ENCODE measurements at regions not wholly inside any gene's neighbourhood (a gene's known extent, or its start where the extent isn't known, plus 50 kb on each side); places are given as distances from the start of the nearest gene placed in this dataset.

DNA sequence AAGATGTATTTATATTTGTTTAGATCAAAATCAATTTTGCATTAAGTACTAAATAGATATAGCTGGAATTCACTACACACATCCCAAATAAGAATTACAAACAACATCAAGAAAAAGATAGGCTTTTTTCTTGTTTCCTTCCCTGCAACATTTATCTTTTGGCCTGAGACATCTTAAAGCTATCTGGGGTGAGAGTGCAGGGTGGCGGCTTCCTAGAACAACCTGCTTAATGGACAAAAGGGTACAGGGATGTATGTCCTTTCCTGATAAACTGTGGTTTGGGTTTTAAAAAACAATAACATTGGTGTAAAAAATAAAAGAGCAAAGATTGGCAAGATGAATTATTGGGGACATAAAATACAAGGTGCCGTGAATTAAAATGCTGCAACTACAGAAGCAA is 54.4 kb downstream of the EPRS1 start:
- Histone ChIP-seq H3K36me3 (ENCODE audit: control insufficient read depth in 2 of 2, extremely low read depth in 1 of 2, insufficient read depth in 2 of 2, low read length in 2 of 2) (peaks cover 4 to 5% of the 10 kb centered on the region in 2 experiments), H3K9me1 (replicated peaks; ENCODE audit: control insufficient read depth, extremely low read depth, insufficient read depth, low read length) (no peaks in the 10 kb centered on the region), H3K27ac (ENCODE audit: insufficient read depth, low read depth, low read length) (no peak overlapping the region), H3K4me2 (ENCODE audit: insufficient read depth, low read length) (no peak overlapping the region), H3K79me2 (ENCODE audit: control insufficient read depth, insufficient read depth, low read length) (no peaks in the 10 kb centered on the region), H3K9ac (replicated peaks; ENCODE audit: extremely low read depth, insufficient read depth, low read length) (no peak overlapping the region), H3K27me3 (ENCODE audit: control insufficient read depth in 2 of 2, insufficient read depth in 2 of 2, low read length in 2 of 2) (no peaks in the 10 kb centered on the region), H3K9me3 (replicated peaks; ENCODE audit: control insufficient read depth, insufficient read depth, low read length) (no peaks in the 10 kb centered on the region), H2AFZ (ENCODE audit: low read depth, low read length) (no peak overlapping the region), H3K4me3 (replicated peaks in 1 of 3; ENCODE audit: insufficient read depth in 1 of 3, low read depth in 1 of 3, low read length in 3 of 3) (no peak overlapping the region), H3K4me1 (ENCODE audit: control insufficient read depth, extremely low read depth, insufficient read depth, low read length) (no peaks in the 10 kb centered on the region), H4K20me1 (replicated peaks; ENCODE audit: control insufficient read depth, extremely low read depth, insufficient read depth, low read length) (no peaks in the 10 kb centered on the region)
- TF ChIP-seq POLR2A (IDR thresholded peaks at IDR 0.05; ENCODE audit: low read depth, low read length): no peak
- no peak for TF ChIP-seq EZH2 (IDR thresholded peaks at IDR 0.05; ENCODE audit: borderline replicate concordance, low read depth, low read length, severe bottlenecking)
- no peak for TF ChIP-seq FOS (IDR thresholded peaks at IDR 0.05; ENCODE audit: borderline replicate concordance, insufficient read depth, low read length)
- no peak for DNase-seq (ENCODE audit: low read depth, low spot score)
- intact Hi-C loops (cut with micrococcal nuclease): loop anchor here (1.0 to 10.0 kb wide), 6 partner anchors 133 to 785 kb away; no protein-coding TSS in a partner anchor
- POLR2A ChIA-PET: no interaction called here
- CTCF ChIA-PET: interaction anchor here (1.4 to 2.7 kb wide), 13 partner anchors 8 to 230 kb away, joined by 3 to 36 read pairs (median 9); partner anchors contain the start of gene IARS2
- no TSS peak for BruUV-seq (replicated peaks)
- dilution Hi-C loops (cut with MboI; ENCODE audit: extremely low pct_ligation_motif_present, low sequenced_read_pairs): no loop called here
- FAIRE-seq: no peak

DNA sequence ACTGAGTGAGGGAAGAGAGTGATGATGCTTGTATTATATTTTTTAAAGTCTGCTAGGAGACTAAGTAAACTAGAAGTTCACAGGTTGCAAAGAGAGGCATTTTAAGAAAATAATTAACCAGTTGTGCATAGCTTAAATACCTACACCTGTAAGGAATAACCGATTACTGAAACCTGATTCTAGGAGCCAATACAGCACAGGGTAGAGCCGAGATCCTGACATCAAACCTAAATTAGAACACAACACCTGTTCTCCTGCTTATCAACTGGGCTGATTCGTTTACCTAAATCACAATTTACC is 54.8 kb downstream of the EPRS1 start:
- POLR2A ChIA-PET: no interaction called here
- no peak overlapping the region for H3K4me2 ChIP-seq (ENCODE audit: insufficient read depth, low read length)
- no peak overlapping the region for H2AFZ ChIP-seq (ENCODE audit: low read depth, low read length)
- TF ChIP-seq, protein P1, sequence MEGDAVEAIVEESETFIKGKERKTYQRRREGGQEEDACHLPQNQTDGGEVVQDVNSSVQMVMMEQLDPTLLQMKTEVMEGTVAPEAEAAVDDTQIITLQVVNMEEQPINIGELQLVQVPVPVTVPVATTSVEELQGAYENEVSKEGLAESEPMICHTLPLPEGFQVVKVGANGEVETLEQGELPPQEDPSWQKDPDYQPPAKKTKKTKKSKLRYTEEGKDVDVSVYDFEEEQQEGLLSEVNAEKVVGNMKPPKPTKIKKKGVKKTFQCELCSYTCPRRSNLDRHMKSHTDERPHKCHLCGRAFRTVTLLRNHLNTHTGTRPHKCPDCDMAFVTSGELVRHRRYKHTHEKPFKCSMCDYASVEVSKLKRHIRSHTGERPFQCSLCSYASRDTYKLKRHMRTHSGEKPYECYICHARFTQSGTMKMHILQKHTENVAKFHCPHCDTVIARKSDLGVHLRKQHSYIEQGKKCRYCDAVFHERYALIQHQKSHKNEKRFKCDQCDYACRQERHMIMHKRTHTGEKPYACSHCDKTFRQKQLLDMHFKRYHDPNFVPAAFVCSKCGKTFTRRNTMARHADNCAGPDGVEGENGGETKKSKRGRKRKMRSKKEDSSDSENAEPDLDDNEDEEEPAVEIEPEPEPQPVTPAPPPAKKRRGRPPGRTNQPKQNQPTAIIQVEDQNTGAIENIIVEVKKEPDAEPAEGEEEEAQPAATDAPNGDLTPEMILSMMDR (IDR thresholded peaks at IDR 0.05; ENCODE audit: extremely low read depth in 1 of 2, insufficient read depth in 1 of 2, low read depth in 1 of 2, low read length in 2 of 2): no peak
- no peak for TF ChIP-seq EZH2 (IDR thresholded peaks at IDR 0.05; ENCODE audit: borderline replicate concordance, low read depth, low read length, severe bottlenecking)
- TF ChIP-seq POLR2AphosphoS5 (IDR thresholded peaks at IDR 0.05; ENCODE audit: insufficient read depth, low read depth, low read length): no peak
- TF ChIP-seq, protein P2, sequence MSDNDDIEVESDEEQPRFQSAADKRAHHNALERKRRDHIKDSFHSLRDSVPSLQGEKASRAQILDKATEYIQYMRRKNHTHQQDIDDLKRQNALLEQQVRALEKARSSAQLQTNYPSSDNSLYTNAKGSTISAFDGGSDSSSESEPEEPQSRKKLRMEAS (IDR thresholded peaks at IDR 0.05; ENCODE audit: insufficient read depth, insufficient read length): no peak
- no peak for TF ChIP-seq JUN (IDR thresholded peaks at IDR 0.05; ENCODE audit: borderline replicate concordance, insufficient read depth, insufficient read length, low read depth)
- no peak for TF ChIP-seq MYC (IDR thresholded peaks at IDR 0.05; ENCODE audit: low read depth, low read length)
- TF ChIP-seq POLR2A (IDR thresholded peaks at IDR 0.05; ENCODE audit: low read depth, low read length): no peak
- no peak for TF ChIP-seq GATA2 (IDR thresholded peaks at IDR 0.05; ENCODE audit: insufficient read depth, insufficient read length, low read depth, low read length)
- TF ChIP-seq FOS (IDR thresholded peaks at IDR 0.05; ENCODE audit: borderline replicate concordance, insufficient read depth, low read length): no peak
- H3K36me3 ChIP-seq (ENCODE audit: control insufficient read depth in 2 of 2, extremely low read depth in 1 of 2, insufficient read depth in 2 of 2, low read length in 2 of 2): peaks cover 5% of the 10 kb centered on the region in 2 experiments
- no peaks in the 10 kb centered on the region for H3K9me1 ChIP-seq (replicated peaks; ENCODE audit: control insufficient read depth, extremely low read depth, insufficient read depth, low read length)
- H3K4me1 ChIP-seq (ENCODE audit: control insufficient read depth, extremely low read depth, insufficient read depth, low read length): no peaks in the 10 kb centered on the region
- no TSS peak for BruUV-seq (replicated peaks)
- no peak overlapping the region for H3K9ac ChIP-seq (replicated peaks; ENCODE audit: extremely low read depth, insufficient read depth, low read length)
- H3K27me3 ChIP-seq (ENCODE audit: control insufficient read depth in 2 of 2, insufficient read depth in 2 of 2, low read length in 2 of 2): no peaks in the 10 kb centered on the region
- no peak overlapping the region for H3K27ac ChIP-seq (ENCODE audit: insufficient read depth, low read depth, low read length)
- FAIRE-seq: no peak
- intact Hi-C loops (cut with micrococcal nuclease): loop anchor here (1.0 to 10.0 kb wide), 6 partner anchors 133 to 786 kb away; no protein-coding TSS in a partner anchor
- dilution Hi-C loops (cut with MboI; ENCODE audit: extremely low pct_ligation_motif_present, low sequenced_read_pairs): no loop called here
- DNase-seq (ENCODE audit: low read depth, low spot score): no peak
- CTCF ChIA-PET: interaction anchor here (0.9 to 2.7 kb wide), 27 partner anchors 8 to 785 kb away, joined by 3 to 36 read pairs (median 6); partner anchors contain the start of genes BPNT1 and IARS2
- no peaks in the 10 kb centered on the region for H4K20me1 ChIP-seq (replicated peaks; ENCODE audit: control insufficient read depth, extremely low read depth, insufficient read depth, low read length)
- H3K79me2 ChIP-seq (ENCODE audit: control insufficient read depth, insufficient read depth, low read length): no peaks in the 10 kb centered on the region
- no peak overlapping the region for H3K4me3 ChIP-seq (replicated peaks in 1 of 3; ENCODE audit: insufficient read depth in 1 of 3, low read depth in 1 of 3, low read length in 3 of 3)
- H3K9me3 ChIP-seq (replicated peaks; ENCODE audit: control insufficient read depth, insufficient read depth, low read length): no peaks in the 10 kb centered on the region

Data from endothelial cell of umbilical vein (primary cell).